Coronary artery (tissue), 2 donors: ENCODE measurements at regions not wholly inside any gene's neighbourhood (a gene's known extent, or its start where the extent isn't known, plus 50 kb on each side); places are given as distances from the start of the nearest gene placed in this dataset.

Source experiments
- DNase-seq: peaks from one replicate; pipeline ENCODE4 v3.0.0-alpha.2; 2017; ENCODE audit warnings: low spot score
- H3K27ac ChIP-seq, 2 donors: fragments of 200-600 bp; sonication (generic); one replicate each; pipeline ENCODE4 v1.5.1; 2016 to 2019
- H3K4me3 ChIP-seq: fragments of 200-600 bp; sonication (generic); 2 replicates; pipeline ENCODE4 v1.5.1; 2016; ENCODE audit warnings: mild to moderate bottlenecking, moderate library complexity
- CTCF ChIP-seq: fragments of 200-600 bp; sonication (generic); IDR thresholded peaks from one replicate; pipeline ENCODE4 v1.5.1; 2019; ENCODE audit warnings: antibody characterized with exemption

GRCh38 chr4:179292468-179292867 is 1850.2 kb upstream of the AGA start:
- TF ChIP-seq CTCF = no peak

DNA sequence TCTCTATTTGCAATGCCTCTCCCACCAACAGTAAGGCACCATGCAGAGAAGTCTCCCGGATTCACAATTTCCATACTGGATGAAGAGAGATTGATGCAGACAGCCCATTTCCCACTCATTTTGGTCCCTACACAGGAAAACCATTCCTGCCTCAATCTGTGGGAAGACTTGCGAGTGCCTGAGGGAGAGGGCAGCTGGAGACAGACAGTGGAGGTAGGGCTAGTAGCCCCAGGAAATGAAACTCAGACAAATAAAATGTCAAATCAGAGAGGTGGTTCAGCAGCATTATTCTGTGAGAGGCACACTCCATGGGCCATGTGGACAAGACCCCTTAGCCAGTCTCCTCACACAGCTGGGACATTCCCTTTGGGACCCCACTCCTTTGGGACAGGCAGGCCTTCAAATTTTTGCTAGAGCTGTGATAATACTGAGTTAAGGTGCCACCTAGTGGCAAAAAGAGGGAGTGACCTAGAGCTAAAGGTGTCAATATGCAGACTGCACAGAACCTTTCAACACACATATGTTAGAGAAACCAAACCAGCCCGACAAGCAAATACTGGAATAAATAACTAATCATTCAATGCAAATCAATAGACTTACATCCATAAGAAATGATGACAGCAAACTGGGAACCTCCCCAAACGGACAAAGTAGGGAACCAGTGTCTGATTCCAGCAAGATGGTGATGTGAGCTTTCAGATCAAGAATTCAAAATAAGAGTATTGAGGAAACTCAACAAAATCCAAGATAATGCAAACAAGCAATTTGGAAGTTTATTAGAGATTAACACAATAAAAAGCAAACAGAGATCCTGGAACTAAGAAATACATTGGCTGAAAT is 1865.3 kb upstream of the AGA start:
- H3K27ac ChIP-seq = no peak overlapping the region
- DNase-seq = no peak
- H3K4me3 ChIP-seq = no peak overlapping the region
- no peak for TF ChIP-seq CTCF

More at GRCh38 chr4:179292468-179292867, 1850.2 kb upstream of the AGA start:
- no peak overlapping the region for H3K27ac ChIP-seq
- DNase-seq = no peak
- no peak overlapping the region for H3K4me3 ChIP-seq

DNA sequence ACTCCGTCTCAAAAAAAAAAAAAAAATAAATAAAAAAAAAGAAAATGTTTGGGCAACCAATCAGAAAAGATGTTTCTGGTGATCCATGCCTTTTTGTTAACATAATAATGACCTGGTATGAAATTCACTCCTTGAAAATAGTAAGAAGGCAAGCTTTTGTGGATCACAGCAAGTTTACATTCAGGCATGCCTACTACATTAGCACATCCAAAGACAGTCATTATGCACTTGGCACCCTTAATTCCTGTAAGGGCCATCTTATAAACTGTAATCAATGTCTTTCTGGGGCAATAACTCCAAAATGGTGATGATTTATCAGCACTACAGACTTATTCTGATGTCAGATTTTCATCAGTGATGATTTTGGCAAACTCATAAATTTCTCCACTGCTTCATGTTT is 1871.6 kb upstream of the AGA start:
- no peak for TF ChIP-seq CTCF
- Histone ChIP-seq H3K27ac (no peak overlapping the region), H3K4me3 (no peak overlapping the region)
- DNase-seq = no peak

- DNase-seq = no peak
- no peak overlapping the region for H3K4me3 ChIP-seq
- H3K27ac ChIP-seq = no peak overlapping the region
- TF ChIP-seq CTCF = no peak
These were observed 1882.9 kb upstream of the AGA start for GRCh38 chr4:179325181-179325580.

GRCh38 chr4:179328627-179329026 is 1886.4 kb upstream of the AGA start:
- no peak for TF ChIP-seq CTCF
- Histone ChIP-seq H3K4me3 (no peak overlapping the region), H3K27ac (no peak overlapping the region)
- DNase-seq = no peak

DNA sequence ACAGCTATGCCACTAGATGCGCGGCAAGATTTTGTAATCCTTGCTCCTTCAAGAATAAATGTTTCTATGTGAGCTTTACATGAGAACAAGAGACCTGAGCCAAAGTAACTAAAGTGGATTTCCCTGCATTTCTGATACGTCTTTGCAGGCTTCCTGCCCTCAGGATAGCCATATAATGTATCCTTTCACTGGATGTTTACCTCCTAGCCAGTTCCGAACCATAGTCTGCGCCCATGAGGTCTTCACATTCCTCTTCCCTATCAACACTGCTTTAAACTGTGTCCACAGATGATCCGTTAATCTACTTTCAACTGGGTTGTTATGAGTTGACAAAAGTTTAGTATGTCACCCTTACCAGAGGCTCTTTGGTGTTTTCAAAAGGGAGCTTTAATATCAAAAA is 1889.1 kb upstream of the AGA start:
- DNase-seq = no peak
- H3K27ac ChIP-seq = no peak overlapping the region
- TF ChIP-seq CTCF = no peak
- H3K4me3 ChIP-seq = no peak overlapping the region

GRCh38 chr4:179344861-179345260 is 1902.6 kb upstream of the AGA start:
- H3K4me3 ChIP-seq = no peak overlapping the region
- TF ChIP-seq CTCF = no peak
- no peak for DNase-seq
- H3K27ac ChIP-seq = no peak overlapping the region
